Activated T-helper 2 cell treated with anti-CD3 and anti-CD28 coated beads, Interferon-gamma antibody, Interleukin-2, Interleukin-4, amounts not matched to agents 10 μg/mL and 5 μg/mL and 100 μg/mL, durations not matched to agents 14 hours and 24 hours and 36 hours (primary cell): ENCODE measurements at regions not wholly inside any gene's neighbourhood (a gene's known extent, or its start where the extent isn't known, plus 50 kb on each side); places are given as distances from the start of the nearest gene placed in this dataset.

Experiments
- DNase-seq: peaks from one replicate; pipeline ENCODE4 v3.0.0; 2021; ENCODE audit warnings: low spot score
- H3K27ac Mint-ChIP-seq: one replicate; pipeline ENCODE4 v1.8.0; 2021; ENCODE audit warnings: mixed read lengths
- H3K27me3 Mint-ChIP-seq: one replicate; pipeline ENCODE4 v1.8.0; 2021; ENCODE audit warnings: low read depth, mixed read lengths
- H3K36me3 Mint-ChIP-seq: one replicate; pipeline ENCODE4 v1.8.0; 2021; ENCODE audit warnings: low read depth, mixed read lengths
- H3K4me1 Mint-ChIP-seq: one replicate; pipeline ENCODE4 v1.8.0; 2021; ENCODE audit warnings: low read depth, mixed read lengths
- H3K4me3 Mint-ChIP-seq: one replicate; pipeline ENCODE4 v1.8.0; 2021; ENCODE audit warnings: low read depth, mild to moderate bottlenecking, moderate library complexity, mixed read lengths
- H3K9me3 Mint-ChIP-seq: one replicate; pipeline ENCODE4 v1.8.0; 2021; ENCODE audit warnings: mixed read lengths
- intact Hi-C: fragments of 100-400 bp; cut with micrococcal nuclease; formaldehyde crosslinking; loops from one replicate; pipeline ENCODE4 v1.15.1; 2023

DNA sequence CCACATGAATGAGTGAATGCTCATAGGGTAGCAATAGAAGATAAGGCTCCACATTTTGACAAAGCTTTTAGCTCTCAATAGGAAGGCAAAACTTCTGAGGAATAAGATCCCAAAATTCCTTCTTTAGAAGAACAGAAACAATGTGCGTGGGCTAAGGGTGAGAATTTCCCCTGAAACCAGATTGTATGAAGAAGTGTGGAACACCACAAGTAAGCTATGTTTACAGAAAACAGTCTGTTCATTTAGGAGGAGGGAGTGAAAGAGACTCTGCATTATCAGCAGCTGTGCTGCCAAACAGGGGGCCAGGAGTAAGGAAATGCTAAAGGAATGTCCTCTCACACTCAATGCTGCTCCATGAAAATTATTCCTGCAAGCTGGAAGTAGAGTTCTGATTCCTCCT lies 851.6 kb downstream of the CENPC start:
- no peak overlapping the region for H3K4me3 Mint-ChIP-seq
- no peak for DNase-seq
- H3K27me3 Mint-ChIP-seq = no peaks in the 10 kb centered on the region
- no peaks in the 10 kb centered on the region for H3K4me1 Mint-ChIP-seq
- no peak overlapping the region for H3K27ac Mint-ChIP-seq
- H3K9me3 Mint-ChIP-seq = no peaks in the 10 kb centered on the region
- intact Hi-C loops = no loop called here
- no peaks in the 10 kb centered on the region for H3K36me3 Mint-ChIP-seq

- no peak for DNase-seq
- Mint-ChIP-seq H3K4me1 (no peaks in the 10 kb centered on the region), H3K4me3 (no peak overlapping the region), H3K9me3 (no peaks in the 10 kb centered on the region), H3K36me3 (no peaks in the 10 kb centered on the region), H3K27me3 (no peaks in the 10 kb centered on the region), H3K27ac (no peak overlapping the region)
- intact Hi-C loops = no loop called here
Measured at GRCh38 chr4:66691101-66691500, 854.2 kb downstream of the CENPC start.

GRCh38 chr4:66688674-66689073 lies 856.6 kb downstream of the CENPC start:
- Mint-ChIP-seq H3K4me1 (no peaks in the 10 kb centered on the region), H3K4me3 (no peak overlapping the region), H3K36me3 (no peaks in the 10 kb centered on the region), H3K9me3 (no peaks in the 10 kb centered on the region), H3K27ac (no peak overlapping the region), H3K27me3 (no peaks in the 10 kb centered on the region)
- DNase-seq = no peak
- intact Hi-C loops = no loop called here

GRCh38 chr4:66687459-66687858 lies 857.8 kb downstream of the CENPC start:
- Mint-ChIP-seq H3K36me3 (no peaks in the 10 kb centered on the region), H3K27ac (no peak overlapping the region), H3K4me3 (no peak overlapping the region), H3K27me3 (no peaks in the 10 kb centered on the region), H3K9me3 (no peaks in the 10 kb centered on the region), H3K4me1 (no peaks in the 10 kb centered on the region)
- intact Hi-C loops = no loop called here
- DNase-seq = no peak

DNA sequence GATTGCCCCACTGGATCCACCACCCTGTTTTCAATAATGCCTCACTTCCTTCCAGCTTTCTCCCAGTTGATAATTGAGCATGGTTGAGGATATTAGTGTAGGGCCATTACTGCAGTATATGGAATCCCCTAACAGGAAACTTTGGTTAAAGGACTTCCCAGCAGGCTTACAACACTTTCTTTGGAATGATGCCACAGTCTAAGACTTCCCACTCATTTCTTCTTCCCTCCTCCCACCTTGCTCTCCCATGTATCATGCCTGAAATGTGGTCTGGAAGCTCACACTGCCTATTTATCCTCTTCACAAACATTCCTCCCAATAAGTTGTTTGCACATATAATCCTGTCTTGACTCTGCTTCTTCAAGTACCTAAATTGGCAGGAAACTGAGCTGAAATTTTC lies 863.3 kb downstream of the CENPC start:
- no peak for DNase-seq
- no peaks in the 10 kb centered on the region for H3K4me1 Mint-ChIP-seq
- intact Hi-C loops = no loop called here
- H3K4me3 Mint-ChIP-seq = no peak overlapping the region
- no peaks in the 10 kb centered on the region for H3K36me3 Mint-ChIP-seq
- peaks cover 21% of the 10 kb centered on the region for H3K9me3 Mint-ChIP-seq
- H3K27me3 Mint-ChIP-seq = no peaks in the 10 kb centered on the region
- no peak overlapping the region for H3K27ac Mint-ChIP-seq

DNA sequence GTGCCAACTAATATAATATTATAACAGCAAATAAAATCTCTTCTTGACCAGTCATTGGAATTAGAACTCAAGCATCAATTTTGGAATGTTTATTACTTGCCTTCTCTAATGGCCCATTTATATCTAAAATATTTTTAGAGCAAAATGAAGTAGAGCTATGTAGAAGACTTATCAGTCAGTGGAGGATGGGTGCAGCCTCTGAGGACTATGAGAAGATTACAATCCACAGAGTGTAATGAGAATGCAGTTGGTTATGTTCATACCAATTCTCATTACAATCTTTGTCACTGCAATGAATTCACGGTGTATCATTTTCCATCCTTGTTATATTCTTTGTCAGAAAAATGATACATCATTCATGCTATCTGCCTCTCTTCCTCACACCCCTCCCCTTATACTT lies 878.1 kb downstream of the CENPC start:
- Mint-ChIP-seq H3K27ac (no peak overlapping the region), H3K9me3 (peaks cover 4% of the 10 kb centered on the region), H3K4me1 (no peaks in the 10 kb centered on the region), H3K36me3 (no peaks in the 10 kb centered on the region), H3K27me3 (no peaks in the 10 kb centered on the region), H3K4me3 (no peak overlapping the region)
- intact Hi-C loops = no loop called here
- no peak for DNase-seq

- H3K4me3 Mint-ChIP-seq = no peak overlapping the region
- no peaks in the 10 kb centered on the region for H3K4me1 Mint-ChIP-seq
- H3K9me3 Mint-ChIP-seq = no peaks in the 10 kb centered on the region
- H3K36me3 Mint-ChIP-seq = no peaks in the 10 kb centered on the region
- H3K27me3 Mint-ChIP-seq = no peaks in the 10 kb centered on the region
- intact Hi-C loops = no loop called here
- DNase-seq = no peak
- H3K27ac Mint-ChIP-seq = no peak overlapping the region
Measured at GRCh38 chr4:66662620-66663019, 882.7 kb downstream of the CENPC start.

DNA sequence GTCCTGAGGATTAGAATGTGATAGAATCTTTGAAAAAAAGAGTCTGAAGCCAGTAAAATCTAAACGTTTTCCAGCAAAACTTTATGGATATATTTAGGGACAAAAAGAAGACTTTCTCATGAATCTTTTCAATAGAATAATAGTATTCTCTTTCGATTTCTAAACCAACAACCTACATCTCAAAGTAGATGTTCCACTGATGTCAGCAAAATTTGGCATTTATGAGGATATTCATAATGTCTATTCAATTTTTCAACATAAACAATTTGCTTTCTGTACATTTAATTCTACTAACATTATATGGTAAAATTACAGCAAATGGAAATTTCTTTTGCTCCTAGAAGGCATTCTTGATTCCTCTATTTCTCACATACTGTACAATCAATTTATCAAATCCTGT lies 886.5 kb downstream of the CENPC start:
- Mint-ChIP-seq H3K9me3 (no peaks in the 10 kb centered on the region), H3K4me1 (no peaks in the 10 kb centered on the region), H3K27ac (no peak overlapping the region), H3K4me3 (no peak overlapping the region), H3K36me3 (no peaks in the 10 kb centered on the region), H3K27me3 (no peaks in the 10 kb centered on the region)
- no peak for DNase-seq
- intact Hi-C loops = no loop called here

GRCh38 chr4:66655505-66655904 lies 889.8 kb downstream of the CENPC start:
- intact Hi-C loops = no loop called here

DNA sequence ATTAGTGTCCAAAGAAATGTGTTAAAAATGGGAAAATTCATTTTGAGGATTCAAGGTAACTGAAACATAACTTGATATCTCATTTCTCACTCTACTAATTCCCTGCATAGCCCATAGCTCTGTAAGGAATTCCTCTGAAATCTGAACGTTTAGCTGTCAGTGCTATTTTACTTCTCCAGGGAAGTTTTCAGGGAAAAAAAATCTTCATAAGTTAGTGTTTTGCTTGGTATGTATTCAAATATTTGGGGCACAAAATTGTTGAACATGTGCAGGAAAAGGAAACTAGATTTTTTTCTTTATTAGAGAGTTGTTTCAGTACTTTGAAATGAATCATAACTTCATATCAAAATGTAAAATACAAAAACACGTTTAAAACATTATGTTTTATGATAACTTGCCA lies 891.4 kb downstream of the CENPC start:
- Mint-ChIP-seq H3K27me3 (no peaks in the 10 kb centered on the region), H3K27ac (no peak overlapping the region), H3K9me3 (peaks cover 11% of the 10 kb centered on the region), H3K4me1 (no peaks in the 10 kb centered on the region), H3K4me3 (no peak overlapping the region), H3K36me3 (no peaks in the 10 kb centered on the region)
- intact Hi-C loops = no loop called here
- DNase-seq = no peak

More at GRCh38 chr4:66655505-66655904, 889.8 kb downstream of the CENPC start:
- no peaks in the 10 kb centered on the region for H3K27me3 Mint-ChIP-seq
- DNase-seq = no peak
- no peaks in the 10 kb centered on the region for H3K36me3 Mint-ChIP-seq
- no peaks in the 10 kb centered on the region for H3K4me1 Mint-ChIP-seq
- no peak overlapping the region for H3K27ac Mint-ChIP-seq
- no peak overlapping the region for H3K4me3 Mint-ChIP-seq
- H3K9me3 Mint-ChIP-seq = peaks cover 3% of the 10 kb centered on the region

DNA sequence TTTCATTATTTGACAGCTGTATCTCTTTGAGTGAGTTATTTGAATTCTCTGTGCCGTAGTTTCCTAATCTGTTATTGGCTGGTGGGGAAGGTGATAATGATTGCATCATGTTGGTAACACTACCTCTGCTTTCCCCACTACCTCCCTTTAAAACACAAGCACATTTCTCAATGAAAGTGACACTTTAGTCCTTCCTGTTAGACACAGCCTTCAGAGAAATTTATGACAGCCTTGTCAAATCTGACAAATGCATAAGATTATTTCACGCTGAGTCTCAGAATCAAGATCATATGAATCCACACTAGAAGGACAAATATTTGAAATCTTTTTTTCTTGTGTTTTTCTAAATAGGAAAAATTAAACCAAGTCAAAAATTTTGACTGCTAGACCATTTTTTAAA lies 896.1 kb downstream of the CENPC start:
- no peak for DNase-seq
- Mint-ChIP-seq H3K4me1 (no peaks in the 10 kb centered on the region), H3K27me3 (no peaks in the 10 kb centered on the region), H3K4me3 (no peak overlapping the region), H3K36me3 (no peaks in the 10 kb centered on the region), H3K27ac (no peak overlapping the region), H3K9me3 (peaks cover 11% of the 10 kb centered on the region)
- intact Hi-C loops = no loop called here

GRCh38 chr4:66647926-66648325 lies 897.4 kb downstream of the CENPC start:
- H3K4me1 Mint-ChIP-seq = no peaks in the 10 kb centered on the region
- no peak overlapping the region for H3K27ac Mint-ChIP-seq
- H3K27me3 Mint-ChIP-seq = no peaks in the 10 kb centered on the region
- no peaks in the 10 kb centered on the region for H3K36me3 Mint-ChIP-seq
- peaks cover 8% of the 10 kb centered on the region for H3K9me3 Mint-ChIP-seq
- intact Hi-C loops = no loop called here
- DNase-seq = no peak
- H3K4me3 Mint-ChIP-seq = no peak overlapping the region

DNA sequence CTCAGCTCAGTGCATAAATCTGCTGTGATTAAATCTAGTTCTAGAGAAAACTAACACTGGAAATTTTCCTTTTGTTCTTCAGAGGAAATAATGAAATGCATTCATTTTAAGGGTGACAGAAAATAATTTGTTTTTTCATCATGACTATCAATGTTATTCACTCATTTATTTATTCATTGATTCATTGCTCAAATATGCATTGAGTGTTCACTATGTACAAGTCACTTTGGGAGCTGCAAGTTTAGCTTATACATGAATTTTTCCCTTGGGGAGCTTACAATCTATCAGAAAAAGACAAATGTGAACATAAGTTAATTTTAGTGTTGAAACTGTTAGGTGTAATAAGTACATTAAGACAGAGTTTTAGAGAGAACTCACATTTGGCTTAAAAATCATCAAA lies 897.8 kb downstream of the CENPC start:
- Mint-ChIP-seq H3K27me3 (no peaks in the 10 kb centered on the region), H3K4me1 (no peaks in the 10 kb centered on the region), H3K9me3 (peaks cover 8% of the 10 kb centered on the region), H3K4me3 (no peak overlapping the region), H3K36me3 (no peaks in the 10 kb centered on the region), H3K27ac (no peak overlapping the region)
- no peak for DNase-seq
- intact Hi-C loops = no loop called here

DNA sequence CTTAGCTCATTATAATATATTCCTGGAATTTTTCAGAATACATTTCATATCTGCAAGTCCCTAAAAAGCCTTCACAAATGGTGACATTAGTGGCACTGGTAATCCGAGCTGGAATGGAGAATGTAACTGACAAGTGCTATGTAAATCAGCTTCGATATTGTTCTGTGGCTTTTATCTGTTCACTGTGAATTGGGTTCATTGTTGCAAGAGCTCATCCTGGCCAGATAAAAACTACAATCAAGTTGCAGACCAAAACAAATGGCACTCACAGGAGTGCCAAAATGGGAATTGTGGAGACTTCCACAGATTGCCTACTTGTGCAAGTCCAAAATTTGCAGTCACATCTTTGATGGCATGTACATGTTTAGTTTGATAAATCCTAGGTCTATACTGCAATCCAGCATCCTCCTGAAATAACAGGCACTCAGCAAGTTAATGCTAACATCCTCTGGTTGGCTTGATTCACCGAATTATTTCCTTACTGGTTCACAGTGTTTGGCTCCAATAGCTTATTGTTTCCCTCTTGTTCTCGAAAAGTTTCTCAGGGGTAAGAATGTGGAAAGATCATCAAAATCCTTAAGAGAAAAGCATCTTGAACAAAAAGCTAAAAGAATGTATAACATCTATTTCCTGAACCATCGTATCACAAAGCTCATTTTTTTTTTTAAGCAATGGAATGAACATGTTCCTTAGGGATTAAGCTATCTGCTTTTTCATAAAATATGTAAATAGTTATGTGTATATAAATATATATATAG lies 904.9 kb downstream of the CENPC start:
- intact Hi-C loops = no loop called here
- no peak overlapping the region for H3K4me3 Mint-ChIP-seq
- no peak for DNase-seq
- H3K4me1 Mint-ChIP-seq = no peaks in the 10 kb centered on the region
- no peak overlapping the region for H3K27ac Mint-ChIP-seq
- no peaks in the 10 kb centered on the region for H3K36me3 Mint-ChIP-seq
- H3K9me3 Mint-ChIP-seq = no peaks in the 10 kb centered on the region
- no peaks in the 10 kb centered on the region for H3K27me3 Mint-ChIP-seq
